IMR-90 (cell line): ENCODE measurements at regions not wholly inside any gene's neighbourhood (a gene's known extent, or its start where the extent isn't known, plus 50 kb on each side); places are given as distances from the start of the nearest gene placed in this dataset.

Experiments
- ATAC-seq: fragments of 200-7000 bp; cut with Tn5 transposase; 2 replicates; pipeline ENCODE4 v1.9.1; 2020; ENCODE audit warnings: low read depth, mild to moderate bottlenecking, moderate library complexity
- BruUV-seq: library from RNA; stranded (reverse); fragments of 400-500 nt; replicated peaks from 2 replicates; lab custom pipeline; 2021; lab: Mats Ljungman, UMichigan
- CTCF ChIA-PET: fragments of 300-600 bp; formaldehyde crosslinking; extraction: SDS; loops from one replicate; lab custom pipeline; 2021; ENCODE audit warnings: antibody characterized with exemption; lab: Yijun Ruan, JAX
- POLR2A ChIA-PET: fragments of 300-600 bp; sonication (Branson Sonifier 250); formaldehyde crosslinking; loops from one replicate; lab custom pipeline; 2022; ENCODE audit warnings: antibody characterized with exemption; ENCODE audit not compliant: unreplicated experiment; lab: Charles Lee
- DNase-seq: peaks from one replicate; pipeline ENCODE4 v3.0.0; 2013
- H2AFZ ChIP-seq: replicated peaks from 2 replicates; pipeline ENCODE3; 2013; ENCODE audit warnings: low read length, mild to moderate bottlenecking; ENCODE audit not compliant: poor library complexity
- H2AK5ac ChIP-seq: 2 replicates; pipeline ENCODE4 v1.6.1; 2013; ENCODE audit warnings: low read depth, low read length, inconsistent platforms
- H2AK9ac ChIP-seq: replicated peaks from 2 replicates; pipeline ENCODE3; 2013; ENCODE audit warnings: mild to moderate bottlenecking, low read depth, low read length, moderate library complexity; ENCODE audit not compliant: poor library complexity
- H2BK120ac ChIP-seq: 2 replicates; pipeline ENCODE4 v1.6.1; 2013; ENCODE audit warnings: low read depth, low read length, inconsistent platforms
- H2BK15ac ChIP-seq: 3 replicates; pipeline ENCODE4 v1.6.1; 2013; ENCODE audit warnings: low read depth, low read length, inconsistent platforms
- H2BK20ac ChIP-seq: 2 replicates; pipeline ENCODE4 v1.6.1; 2013; ENCODE audit warnings: low read depth, mild to moderate bottlenecking, inconsistent platforms, low read length, moderate library complexity
- H2BK5ac ChIP-seq: 2 replicates; pipeline ENCODE4 v1.6.1; 2013; ENCODE audit warnings: mild to moderate bottlenecking, low read depth, low read length, inconsistent platforms; ENCODE audit not compliant: poor library complexity, severe bottlenecking
- H3K14ac ChIP-seq: replicated peaks from 2 replicates; pipeline ENCODE4 v1.6.1; 2013; ENCODE audit warnings: low read depth, low read length, inconsistent platforms
- H3K18ac ChIP-seq: 2 replicates; pipeline ENCODE4 v1.6.1; 2013; ENCODE audit warnings: low read depth, low read length, control low read depth
- H3K23ac ChIP-seq: 2 replicates; pipeline ENCODE4 v1.6.1; 2013; ENCODE audit warnings: low read depth, low read length, inconsistent platforms
- H3K27ac ChIP-seq: 2 replicates; pipeline ENCODE4 v1.5.1; 2013; ENCODE audit warnings: mild to moderate bottlenecking, control low read depth, low read length; ENCODE audit not compliant: insufficient read depth
- H3K27me3 ChIP-seq: 2 replicates; pipeline ENCODE4 v1.6.1; 2013; ENCODE audit warnings: low read length; ENCODE audit not compliant: control insufficient read depth, insufficient read depth
- H3K36me3 ChIP-seq: 2 replicates; pipeline ENCODE4 v1.6.1; 2013; ENCODE audit warnings: low read length, mixed read lengths; ENCODE audit not compliant: control insufficient read depth, insufficient read depth
- H3K4ac ChIP-seq: 2 replicates; pipeline ENCODE4 v1.6.1; 2013; ENCODE audit warnings: low read depth, low read length, inconsistent platforms
- H3K4me1 ChIP-seq: 2 replicates; pipeline ENCODE4 v1.6.1; 2013; ENCODE audit warnings: low read length, mixed read lengths; ENCODE audit not compliant: control insufficient read depth, insufficient read depth
- H3K4me2 ChIP-seq: 2 replicates; pipeline ENCODE4 v1.6.1; 2013; ENCODE audit warnings: low read depth, mild to moderate bottlenecking, control low read depth, low read length, moderate library complexity
- H3K4me3 ChIP-seq: 2 replicates; pipeline ENCODE4 v1.5.1; 2013; ENCODE audit warnings: low read depth, mild to moderate bottlenecking, control low read depth, low read length, moderate library complexity; ENCODE audit not compliant: insufficient read depth
- H3K56ac ChIP-seq: 2 replicates; pipeline ENCODE4 v1.6.1; 2013; ENCODE audit warnings: low read length, inconsistent platforms; ENCODE audit not compliant: insufficient read depth; ENCODE audit errors: extremely low read depth
- H3K79me1 ChIP-seq, 2 experiments: 2 replicates each; pipeline ENCODE4 v1.6.1; 2013; ENCODE audit warnings: low read length in 2 of 2, inconsistent platforms in 1 of 2, low read depth in 1 of 2
- H3K9ac ChIP-seq: 2 replicates; pipeline ENCODE4 v1.6.1; 2013; ENCODE audit warnings: low read depth, low read length, control low read depth
- H3K9me1 ChIP-seq: 2 replicates; pipeline ENCODE4 v1.6.1; 2013; ENCODE audit warnings: low read length, inconsistent platforms; ENCODE audit not compliant: insufficient read depth
- H3K9me3 ChIP-seq: 2 replicates; pipeline ENCODE4 v1.6.1; 2013; ENCODE audit warnings: low read length; ENCODE audit not compliant: control insufficient read depth, insufficient read depth
- H4K20me1 ChIP-seq: 2 replicates; pipeline ENCODE4 v1.6.1; 2013; ENCODE audit warnings: low read length, inconsistent platforms; ENCODE audit not compliant: insufficient read depth
- H4K5ac ChIP-seq: 2 replicates; pipeline ENCODE4 v1.6.1; 2013; ENCODE audit warnings: mild to moderate bottlenecking, low read depth, low read length, control low read depth
- H4K8ac ChIP-seq, 2 experiments: 2 replicates each; pipeline ENCODE4 v1.6.1; 2013; ENCODE audit warnings: low read depth in 2 of 2, low read length in 2 of 2, control low read depth in 1 of 2, inconsistent platforms in 1 of 2
- H4K91ac ChIP-seq: 2 replicates; pipeline ENCODE4 v1.6.1; 2013; ENCODE audit warnings: low read depth, low read length, inconsistent platforms; ENCODE audit not compliant: insufficient read depth
- CEBPB ChIP-seq: IDR thresholded peaks from 2 replicates; pipeline ENCODE4 v1.6.1; 2012; ENCODE audit warnings: low read depth, low read length, improper control_type of control experiment
- MAFK ChIP-seq: IDR thresholded peaks from 2 replicates; pipeline ENCODE4 v1.6.1; 2012; ENCODE audit warnings: low read depth, low read length, improper control_type of control experiment
- MXI1 ChIP-seq: IDR thresholded peaks from 2 replicates; pipeline ENCODE4 v1.6.1; 2012; ENCODE audit warnings: low read depth, mild to moderate bottlenecking, low read length, moderate library complexity, borderline replicate concordance
- NFE2L2 ChIP-seq: fragments of 150-350 bp; IDR thresholded peaks from 2 replicates; pipeline ENCODE4 v1.6.1; 2016; ENCODE audit warnings: low read depth, mild to moderate bottlenecking, low read length
- RAD21 ChIP-seq: IDR thresholded peaks from 2 replicates; pipeline ENCODE4 v1.6.1; 2012; ENCODE audit warnings: low read length, improper control_type of control experiment
- USF2 ChIP-seq: fragments of 150-350 bp; IDR thresholded peaks from 2 replicates; pipeline ENCODE4 v1.6.1; 2017; ENCODE audit warnings: mild to moderate bottlenecking, antibody characterized with exemption, low read length, low read depth
- whole genome bisulfite sequencing, 2 experiments: methylation state at CpG; one replicate each; pipeline versions ENCODE4 v1.1.5 to v1.1.7; 2013; ENCODE audit warnings: missing lambda C conversion rate in 2 of 2; ENCODE audit not compliant: insufficient read length in 1 of 2; ENCODE audit errors: extremely low coverage in 2 of 2; 5-methylcytosine and 5-hydroxymethylcytosine counted together
- dilution Hi-C: fragments of 300-500 bp; cut with HindIII; formaldehyde crosslinking; loops from one replicate; pipeline ENCODE4 v1.14.3; 2018; ENCODE audit warnings: low sequenced_read_pairs; ENCODE audit not compliant: unreplicated experiment
- in situ Hi-C: fragments of 300-500 bp; cut with MboI; formaldehyde crosslinking; loops from 3 replicates; pipeline ENCODE4 v1.14.3; 2019; ENCODE audit warnings: low sequenced_read_pairs, inconsistent platforms, mixed read lengths
- intact Hi-C: fragments of 100-400 bp; cut with micrococcal nuclease; formaldehyde crosslinking; loops from 2 replicates; pipeline ENCODE4 v1.10.0; 2022

GRCh38 chr1:80008934-80009333 is 1002.4 kb upstream of the ADGRL4 start:
- WGBS, 2 experiments = no CpG with 5 or more reads among the region's 1 CpG
- no peak overlapping the region for H3K18ac ChIP-seq
- H4K5ac ChIP-seq = no peak overlapping the region
- no peak overlapping the region for H2AK5ac ChIP-seq
- no peak overlapping the region for H3K14ac ChIP-seq
- H3K36me3 ChIP-seq = no peaks in the 10 kb centered on the region
- intact Hi-C loops (no loop called here), dilution Hi-C loops (no loop called here), in situ Hi-C loops (no loop called here)
- DNase-seq (no peak), ATAC-seq (no peak)
- no peaks in the 10 kb centered on the region for H3K4me1 ChIP-seq
- H4K8ac ChIP-seq = no peak overlapping the region
- no peak overlapping the region for H3K4me3 ChIP-seq
- H3K27me3 ChIP-seq = no peaks in the 10 kb centered on the region
- BruUV-seq = no TSS peak
- no peak overlapping the region for H3K9ac ChIP-seq
- POLR2A ChIA-PET = no interaction called here
- no peak overlapping the region for H2AFZ ChIP-seq
- H2BK15ac ChIP-seq = no peak overlapping the region
- no peaks in the 10 kb centered on the region for H3K79me1 ChIP-seq
- H4K91ac ChIP-seq = no peak overlapping the region
- no peak overlapping the region for H2BK20ac ChIP-seq
- no peaks in the 10 kb centered on the region for H3K9me3 ChIP-seq
- H2AK9ac ChIP-seq = no peak overlapping the region
- H3K9me1 ChIP-seq = no peaks in the 10 kb centered on the region
- no peak overlapping the region for H3K4me2 ChIP-seq
- no peak overlapping the region for H2BK5ac ChIP-seq
- H2BK120ac ChIP-seq = no peak overlapping the region
- H4K20me1 ChIP-seq = no peaks in the 10 kb centered on the region
- no peak overlapping the region for H3K23ac ChIP-seq
- H3K27ac ChIP-seq = no peak overlapping the region
- no peak overlapping the region for H3K56ac ChIP-seq
- CTCF ChIA-PET = no interaction called here
- no peak overlapping the region for H3K4ac ChIP-seq
- no peak for TF ChIP-seq MXI1
- no peak for TF ChIP-seq MAFK
- no peak for TF ChIP-seq NFE2L2
- no peak for TF ChIP-seq CEBPB
- TF ChIP-seq USF2 = no peak
- no peak for TF ChIP-seq RAD21
